HG03135 (cell line): ENCODE measurements at regions not wholly inside any gene's neighbourhood (a gene's known extent, or its start where the extent isn't known, plus 50 kb on each side); places are given as distances from the start of the nearest gene placed in this dataset.
"Not testable (repeated sequence)": the region's sequence is repeated elsewhere in the genome, so short reads cannot be mapped to it uniquely, and the experiment has no call there.

Source experiments
- ATAC-seq: cut with Tn5 transposase; IDR thresholded peaks from one replicate; pipeline ENCODE4 v1.9.1; 2021; ENCODE audit warnings: mild to moderate bottlenecking, moderate library complexity; ENCODE audit not compliant: unreplicated experiment

- ATAC-seq = no peak
Observed at GRCh38 chr1:233788687-233789086, 115.8 kb upstream of the SLC35F3 start.

- no peak for ATAC-seq
Observed at GRCh38 chr1:233790121-233790520, 114.4 kb upstream of the SLC35F3 start.

DNA sequence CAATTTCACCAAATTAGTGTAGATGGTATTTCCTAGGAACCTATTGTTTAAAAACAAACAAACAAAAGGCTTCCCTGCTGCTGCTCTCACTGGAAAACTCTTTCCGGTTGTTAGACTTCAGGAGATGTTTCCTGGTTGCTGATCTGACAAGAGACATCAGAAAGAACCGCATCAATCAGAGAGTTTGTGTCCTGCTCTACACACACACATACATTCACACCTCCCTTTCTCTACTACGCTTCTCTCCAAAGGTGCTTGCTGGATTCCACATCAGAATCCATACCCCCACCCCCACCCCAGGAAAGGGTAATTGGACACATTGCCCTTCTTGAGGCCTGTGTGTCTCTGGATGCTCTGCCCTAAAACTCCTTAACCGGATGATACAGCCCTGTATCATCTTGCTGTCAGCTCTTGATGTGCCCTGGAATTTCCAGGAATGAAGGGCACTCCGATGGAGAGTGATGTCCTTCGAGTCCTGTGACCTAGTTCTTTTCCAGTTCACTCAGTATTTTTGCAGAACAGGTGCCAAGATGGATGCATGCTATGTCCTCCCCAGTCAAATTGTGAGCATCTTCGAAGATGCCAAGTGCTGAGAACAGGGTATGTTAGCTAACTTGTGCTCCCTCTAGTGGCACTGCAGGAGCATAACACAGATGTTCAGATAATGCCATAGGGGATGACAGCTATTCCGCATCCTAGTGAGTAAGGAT, 113.7 kb upstream of the SLC35F3 start:
- peak; percentile 73 for ATAC-seq

DNA sequence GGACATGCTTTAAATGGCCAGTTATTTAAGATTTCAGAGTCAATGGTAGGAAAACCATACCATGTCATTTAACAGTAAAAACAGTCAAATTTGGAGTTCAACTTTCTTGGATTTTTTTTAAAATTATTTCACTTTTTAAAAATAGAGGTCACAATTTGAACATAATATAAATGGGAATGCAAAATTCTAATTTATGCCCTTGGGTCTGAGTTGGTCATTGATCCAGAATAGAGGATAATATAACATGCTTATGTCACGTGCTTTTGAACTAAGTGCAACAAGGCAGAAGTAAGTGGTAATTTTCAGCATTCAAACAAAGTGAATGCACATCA, 113.1 kb upstream of the SLC35F3 start:
- no peak for ATAC-seq

DNA sequence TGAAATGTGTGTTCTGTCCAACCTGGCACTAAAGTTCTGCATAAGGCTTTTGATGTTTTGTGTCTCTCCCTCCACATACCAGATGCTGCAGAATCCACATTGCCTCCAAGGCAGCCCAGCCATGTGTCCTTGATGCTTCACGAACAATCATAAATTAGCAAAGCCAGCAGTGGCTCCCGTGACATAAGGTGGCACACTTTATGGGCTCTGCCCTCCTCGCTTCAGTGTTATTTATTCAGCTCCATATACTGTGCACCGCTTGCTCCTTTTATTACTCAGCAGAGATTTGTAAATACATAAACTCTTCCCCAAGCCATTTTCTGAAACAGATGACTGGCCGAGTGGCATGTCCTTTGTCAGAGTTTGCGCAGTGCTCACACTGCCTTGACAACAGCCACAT, 112.8 kb upstream of the SLC35F3 start:
- ATAC-seq = no peak

- no peak for ATAC-seq
Observed at GRCh38 chr1:233794863-233795262, 109.6 kb upstream of the SLC35F3 start.

- no peak for ATAC-seq
Observed at GRCh38 chr1:233796146-233796783, 108.2 kb upstream of the SLC35F3 start.

DNA sequence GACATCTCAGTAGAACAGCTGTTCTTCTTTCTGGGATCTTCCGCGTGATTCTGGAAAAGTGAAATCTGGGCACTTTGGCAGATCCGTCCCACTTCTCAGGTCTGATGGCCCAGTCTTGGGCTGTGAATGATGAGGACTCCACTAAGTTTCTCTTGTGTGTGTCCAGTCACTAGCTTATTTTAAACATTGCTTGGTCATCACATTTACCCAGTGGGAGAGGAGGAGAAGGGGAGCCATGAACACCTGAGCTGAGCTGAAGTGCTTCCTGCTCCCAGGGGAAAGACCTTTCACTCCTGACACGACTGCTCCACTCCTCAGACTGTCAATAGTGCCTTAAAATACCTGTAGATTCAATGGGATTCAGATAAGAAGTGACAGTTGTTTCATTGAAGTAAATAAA, 101.9 kb upstream of the SLC35F3 start:
- no peak for ATAC-seq

DNA sequence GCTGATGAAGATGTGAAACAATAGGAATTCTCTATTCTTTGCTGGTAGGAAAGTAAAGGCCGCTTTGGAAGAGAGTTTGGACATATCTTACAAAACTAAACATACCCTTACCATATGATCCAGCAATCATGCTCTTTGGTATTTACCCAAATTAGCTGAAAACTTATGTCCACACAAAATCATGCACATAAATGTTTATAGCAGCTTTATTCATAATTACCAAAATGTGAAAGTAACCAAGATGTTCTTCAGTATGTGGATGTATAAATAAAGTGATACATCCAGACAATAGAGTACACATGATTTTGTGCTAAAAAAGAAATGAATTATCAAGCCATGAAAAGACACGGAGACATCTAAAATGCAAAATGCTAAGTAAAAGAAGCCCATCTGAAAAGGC, 98.7 kb upstream of the SLC35F3 start:
- no peak for ATAC-seq

DNA sequence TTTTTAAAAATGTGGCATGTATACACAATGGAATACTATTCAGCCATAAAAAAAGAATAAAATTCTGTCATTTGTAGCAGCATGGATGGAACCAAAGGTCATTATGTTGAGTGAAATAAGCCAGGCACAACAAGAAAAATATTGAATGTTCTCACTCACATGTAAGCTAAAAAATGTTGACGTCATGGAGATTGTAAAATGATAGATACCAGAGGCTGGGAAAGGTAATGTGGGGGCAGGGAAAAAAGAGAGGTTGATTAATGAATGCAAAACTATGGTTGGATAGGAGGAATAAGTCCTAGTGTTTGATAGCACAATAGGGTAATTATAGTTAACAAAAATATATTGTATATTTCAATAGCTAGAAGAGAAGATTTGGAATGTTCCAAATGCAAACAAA, 89.1 kb upstream of the SLC35F3 start:
- ATAC-seq = no peak

DNA sequence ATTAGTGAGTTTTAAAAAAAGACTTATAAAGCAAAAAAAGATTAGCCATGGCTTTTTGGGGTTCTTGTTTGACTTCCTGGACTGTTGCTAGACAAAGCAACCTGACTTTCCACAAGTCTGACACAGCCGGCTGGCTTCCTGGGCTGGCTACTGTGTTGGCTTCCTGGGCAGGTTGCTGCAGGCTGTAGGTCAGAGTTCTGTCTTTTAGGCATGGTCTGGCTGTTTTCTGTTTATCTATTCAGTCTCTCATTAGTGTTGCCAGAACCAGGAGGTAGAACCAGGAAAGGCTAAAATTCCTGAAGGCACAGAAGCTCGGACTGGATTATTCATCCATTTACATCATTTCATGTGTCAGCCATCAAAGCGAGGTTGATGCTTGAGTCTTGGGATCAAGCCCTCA, 88.6 kb upstream of the SLC35F3 start:
- ATAC-seq = no peak

GRCh38 chr1:233816348-233816747, 88.1 kb upstream of the SLC35F3 start:
- no peak for ATAC-seq

DNA sequence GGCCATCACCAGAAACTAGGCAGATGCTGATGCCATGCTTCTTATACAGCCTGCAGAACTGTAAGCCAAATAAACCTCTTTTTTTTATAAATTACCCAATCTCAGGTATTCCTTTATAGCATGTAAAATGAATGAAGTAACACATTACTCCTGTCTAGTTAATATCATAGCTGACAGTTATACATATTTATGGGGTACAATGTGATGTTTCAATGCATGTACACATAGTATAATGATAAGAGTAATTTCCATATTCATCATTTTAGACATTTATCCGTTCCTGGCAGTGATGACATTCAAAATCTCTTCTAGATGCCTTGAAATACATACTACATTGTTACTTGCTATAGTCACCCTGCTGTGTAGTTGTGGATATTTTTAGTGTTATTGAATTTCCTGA, 85.4 kb upstream of the SLC35F3 start:
- ATAC-seq = no peak

GRCh38 chr1:233824179-233824578, 80.3 kb upstream of the SLC35F3 start:
- not testable (repeated sequence) for ATAC-seq

GRCh38 chr1:233827937-233828336, 76.5 kb upstream of the SLC35F3 start:
- not testable (repeated sequence) for ATAC-seq

DNA sequence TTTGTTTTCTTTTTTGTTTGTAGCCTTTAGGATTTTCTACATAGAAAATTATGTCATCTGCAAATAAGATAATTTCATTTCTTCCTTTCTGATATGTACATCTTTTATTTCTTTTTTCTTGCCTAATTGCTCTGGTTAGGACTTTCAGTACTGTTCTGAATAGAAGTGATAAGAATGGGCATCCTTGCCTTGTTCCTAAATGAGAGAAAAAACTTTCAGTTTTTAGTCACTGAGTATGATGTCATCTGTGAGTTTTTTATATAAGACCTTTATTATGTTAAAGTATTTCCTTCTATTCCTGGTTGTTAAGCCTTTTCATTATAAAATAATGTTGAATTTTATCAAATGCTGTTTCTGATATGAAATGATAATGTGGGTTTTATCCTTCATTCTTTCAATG, 76.0 kb upstream of the SLC35F3 start:
- no peak for ATAC-seq

- no peak for ATAC-seq
Observed at GRCh38 chr1:233834609-233835008, 69.9 kb upstream of the SLC35F3 start.

GRCh38 chr1:233838207-233838606, 66.3 kb upstream of the SLC35F3 start:
- not testable (repeated sequence) for ATAC-seq

DNA sequence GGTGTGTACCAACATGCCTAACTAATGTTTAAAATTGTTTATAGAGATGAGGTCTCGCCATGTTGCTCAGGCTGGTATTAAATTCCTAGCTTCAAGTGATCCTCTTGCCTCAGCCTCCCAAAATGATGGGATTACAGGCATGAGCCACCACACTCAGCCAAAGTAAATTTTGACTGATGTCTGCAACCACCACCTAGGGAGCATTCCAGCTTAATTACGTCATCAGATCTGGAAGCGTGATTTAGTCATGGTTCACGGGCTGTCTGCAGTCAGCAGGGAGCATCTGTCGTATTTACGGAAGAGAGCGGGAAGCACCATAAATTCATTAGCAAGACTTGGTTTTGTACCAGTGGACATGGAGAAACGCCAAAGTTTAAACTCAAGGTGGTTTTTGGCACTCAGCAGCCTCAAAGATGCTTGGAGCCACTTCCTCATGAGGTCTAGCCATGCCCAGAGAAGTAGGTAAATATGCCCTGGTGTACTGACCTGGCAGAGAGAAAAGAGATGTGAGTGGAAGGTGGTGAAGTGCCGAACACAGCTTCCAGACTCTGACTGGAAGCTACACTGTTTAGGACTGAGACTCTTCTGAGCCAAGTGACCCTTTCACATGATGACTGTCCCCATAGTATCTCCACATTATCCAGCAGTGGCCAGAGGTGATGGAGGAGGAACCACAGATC, 60.8 kb upstream of the SLC35F3 start:
- no peak for ATAC-seq

GRCh38 chr1:233844275-233844674, 60.2 kb upstream of the SLC35F3 start:
- no peak for ATAC-seq

GRCh38 chr1:233844692-233845091, 59.8 kb upstream of the SLC35F3 start:
- no peak for ATAC-seq
